K562 (cell line): ENCODE measurements at regions not wholly inside any gene's neighbourhood (a gene's known extent, or its start where the extent isn't known, plus 50 kb on each side); places are given as distances from the start of the nearest gene placed in this dataset.
A peak's percentile ranks its signal among the peaks of the same experiment; 100 is the strongest.

Source experiments
- ATAC-seq: fragments of 200-7000 bp; cut with Tn5 transposase; 3 replicates; pipeline ENCODE4 v1.9.1; 2020; ENCODE audit warnings: moderate library complexity
- BruUV-seq: library from RNA; stranded (reverse); fragments of 400-500 nt; replicated peaks from 2 replicates; lab custom pipeline; 2021; lab: Mats Ljungman, UMichigan
- CTCF ChIA-PET: fragments of 300-600 bp; formaldehyde crosslinking; extraction: SDS; loops from one replicate; lab custom pipeline; 2021; ENCODE audit warnings: low intra/inter-chr PET ratio; lab: Yijun Ruan, JAX
- POLR2A ChIA-PET: fragments of 300-600, 350-650 bp; sonication (Branson Sonifier 250); formaldehyde crosslinking; extraction: SDS; loops from one replicate; lab custom pipeline; 2021; ENCODE audit warnings: antibody characterized with exemption, inconsistent platforms; lab: Yijun Ruan, JAX
- DNase-seq, 4 experiments: peaks; one replicate each; pipeline versions ENCODE4 v3.0.0 to v3.0.0-alpha.2; 2011 to 2018; ENCODE audit warnings: low spot score in 3 of 4, mixed read lengths in 3 of 4; ENCODE audit errors: extremely low read depth in 1 of 4
- FAIRE-seq: peaks from 2 replicates; lab custom pipeline; 2011; peaks lifted over from hg19 to GRCh38; lab: Jason Lieb, UNC
- H2AFZ ChIP-seq: 2 replicates; pipeline ENCODE4 v1.6.0; 2011; ENCODE audit warnings: low read depth, low read length, control low read depth, inconsistent platforms
- H3K27ac ChIP-seq: fragments of 200-600 bp; 3 replicates; pipeline ENCODE4 v1.8.0; 2011; ENCODE audit warnings: low read depth, mild to moderate bottlenecking, control low read depth, inconsistent platforms, low read length, moderate library complexity, mixed read lengths; ENCODE audit errors: extremely low read depth
- H3K27me3 ChIP-seq, 2 experiments: fragments of 300-600 bp in 1 of 2; 2 replicates in 1 of 2; 3 replicates in 1 of 2; pipeline versions ENCODE4 v1.6.0 to v1.8.0; 2011; ENCODE audit warnings: inconsistent platforms in 2 of 2, low read length in 2 of 2, mild to moderate bottlenecking in 1 of 2, mixed read lengths in 1 of 2, moderate library complexity in 1 of 2; ENCODE audit not compliant: control insufficient read depth in 2 of 2, insufficient read depth in 2 of 2
- H3K36me3 ChIP-seq: fragments of 300-600 bp; 3 replicates; pipeline ENCODE4 v1.8.0; 2011; ENCODE audit warnings: mild to moderate bottlenecking, low read length, inconsistent platforms; ENCODE audit not compliant: control insufficient read depth, insufficient read depth
- H3K4me1 ChIP-seq, 2 experiments: fragments of 200-600 bp in 1 of 2; replicated peaks in 1 of 2; 2 replicates in 1 of 2; 3 replicates in 1 of 2; pipeline versions ENCODE4 v1.5.1 to v1.8.0; 2011; ENCODE audit warnings: inconsistent platforms in 2 of 2, low read length in 2 of 2, mild to moderate bottlenecking in 1 of 2, mixed read lengths in 1 of 2, moderate library complexity in 1 of 2; ENCODE audit not compliant: control insufficient read depth in 2 of 2, insufficient read depth in 2 of 2
- H3K4me2 ChIP-seq: 2 replicates; pipeline ENCODE4 v1.6.1; 2011; ENCODE audit warnings: low read length, control low read depth, inconsistent platforms, mixed read lengths; ENCODE audit not compliant: insufficient read depth
- H3K4me3 ChIP-seq: fragments of 200-600 bp; sonication (generic), shearing (Covaris generic); 2 replicates; pipeline ENCODE4 v1.5.1; 2016; ENCODE audit warnings: control low read depth, inconsistent platforms
- H3K79me2 ChIP-seq: fragments of 200-600 bp; 3 replicates; pipeline ENCODE4 v1.8.0; 2011; ENCODE audit warnings: low read length, inconsistent platforms; ENCODE audit not compliant: control insufficient read depth, insufficient read depth
- H3K9ac ChIP-seq, 2 experiments: 2 replicates each; pipeline versions ENCODE4 v1.6.0 to v1.6.1; 2011; ENCODE audit warnings: low read depth in 2 of 2, low read length in 2 of 2, control low read depth in 1 of 2, inconsistent platforms in 1 of 2, mild to moderate bottlenecking in 1 of 2, mixed read lengths in 1 of 2; ENCODE audit not compliant: insufficient read depth in 1 of 2
- H3K9me1 ChIP-seq: one replicate; pipeline ENCODE4 v1.6.0; 2011; ENCODE audit warnings: inconsistent platforms, mild to moderate bottlenecking, low read length, moderate library complexity; ENCODE audit not compliant: control insufficient read depth, insufficient read depth
- H3K9me3 ChIP-seq: replicated peaks from 2 replicates; pipeline ENCODE4 v1.5.1; 2011; ENCODE audit warnings: low read depth, low read length, inconsistent platforms; ENCODE audit not compliant: control insufficient read depth, insufficient read depth
- H4K20me1 ChIP-seq: replicated peaks from 2 replicates; pipeline ENCODE4 v1.6.1; 2011; ENCODE audit warnings: low read length, inconsistent platforms, mixed read lengths; ENCODE audit not compliant: control insufficient read depth, insufficient read depth
- BCLAF1 ChIP-seq, 2 experiments: fragments of 450-650 bp in 1 of 2; IDR thresholded peaks; 2 replicates each; pipeline ENCODE4 v1.6.1; 2011 to 2017; ENCODE audit warnings: low read depth in 2 of 2, antibody characterized with exemption in 1 of 2, borderline replicate concordance in 1 of 2, low read length in 1 of 2, mild to moderate bottlenecking in 1 of 2, mixed read lengths in 1 of 2; ENCODE audit not compliant: control insufficient read depth in 1 of 2
- CHCHD3 ChIP-seq: fragments of 250-450 bp; sonication (Bioruptor Pico); IDR thresholded peaks from 2 replicates; pipeline ENCODE4 v2.1.2; 2022; ENCODE audit warnings: mild to moderate bottlenecking
- E2F5 ChIP-seq: sonication (generic); formaldehyde crosslinking; IDR thresholded peaks from 2 replicates; pipeline ENCODE4 v1.8.0; 2022; ENCODE audit warnings: mild to moderate bottlenecking, missing genetic modification reagents
- FOXK1 ChIP-seq: sonication (generic); formaldehyde crosslinking; IDR thresholded peaks from 2 replicates; pipeline ENCODE4 v1.8.0; 2022; ENCODE audit warnings: missing genetic modification reagents, mild to moderate bottlenecking, borderline replicate concordance
- MAFK ChIP-seq: IDR thresholded peaks from 2 replicates; pipeline ENCODE4 v1.6.1; 2011; ENCODE audit warnings: low read length, improper control_type of control experiment
- RBM14 ChIP-seq: fragments of 200-400 bp; formaldehyde crosslinking; IDR thresholded peaks from 2 replicates; pipeline ENCODE4 v1.6.1; 2018; ENCODE audit warnings: low read depth, mild to moderate bottlenecking, low read length, moderate library complexity, borderline replicate concordance; ENCODE audit not compliant: insufficient read depth
- RFX1 ChIP-seq: fragments of 450-650 bp; IDR thresholded peaks from 2 replicates; pipeline ENCODE4 v1.6.1; 2016; ENCODE audit warnings: mild to moderate bottlenecking, moderate library complexity
- SAFB ChIP-seq: fragments of 200-400 bp; formaldehyde crosslinking; IDR thresholded peaks from 2 replicates; pipeline ENCODE4 v1.6.1; 2017; ENCODE audit warnings: low read depth, low read length, borderline replicate concordance
- SNIP1 ChIP-seq: fragments of 450-650 bp; IDR thresholded peaks from 2 replicates; pipeline ENCODE4 v1.7.1; 2017; ENCODE audit warnings: low read depth, mild to moderate bottlenecking
- SPI1 ChIP-seq: IDR thresholded peaks from 2 replicates; pipeline ENCODE4 v1.6.1; 2011; ENCODE audit warnings: low read depth, low read length, control low read depth, borderline replicate concordance
- ZKSCAN1 ChIP-seq: fragments of 150-350 bp; IDR thresholded peaks from 2 replicates; pipeline ENCODE4 v1.6.1; 2016; ENCODE audit warnings: low read depth, low read length
- ZNF354B ChIP-seq: fragments of 250-450 bp; sonication (Bioruptor Pico); IDR thresholded peaks from 2 replicates; pipeline ENCODE4 v1.4.0; 2020
- ZNF57 ChIP-seq: fragments of 450-650 bp; formaldehyde crosslinking; IDR thresholded peaks from 2 replicates; pipeline ENCODE4 v1.4.0; 2020; ENCODE audit warnings: mild to moderate bottlenecking, moderate library complexity
- ZNF717 ChIP-seq: fragments of 250-450 bp; sonication (Bioruptor Pico); IDR thresholded peaks from 2 replicates; pipeline ENCODE4 v1.5.0; 2021
- ZNF778 ChIP-seq: fragments of 450-650 bp; formaldehyde crosslinking; IDR thresholded peaks from 2 replicates; pipeline ENCODE4 v1.4.0; 2020; ENCODE audit warnings: mild to moderate bottlenecking, moderate library complexity
- ZZZ3 ChIP-seq: fragments of 450-650 bp; IDR thresholded peaks from 2 replicates; pipeline ENCODE4 v1.6.1; 2016; ENCODE audit warnings: antibody characterized with exemption, mild to moderate bottlenecking, moderate library complexity
- WGBS: fragments of 100-300 bp; shearing (Covaris generic); methylation state at CpG from one replicate; pipeline ENCODE4 v1.1.6; 2016; ENCODE audit warnings: low coverage, mixed read lengths; ENCODE audit not compliant: insufficient coverage; ENCODE audit errors: missing lambda C conversion rate; 5-methylcytosine and 5-hydroxymethylcytosine counted together
- in situ Hi-C: fragments of 300-500 bp; cut with MboI; formaldehyde crosslinking; loops from 4 replicates; pipeline ENCODE4 v1.15.0; 2018; ENCODE audit warnings: inconsistent platforms, mixed read lengths
- intact Hi-C: fragments of 100-400 bp; cut with micrococcal nuclease; formaldehyde crosslinking; loops from 2 replicates; pipeline ENCODE4 v1.14.2; 2022
- TF ChIP-seq, protein P1 (sequence below): sonication (generic); formaldehyde crosslinking; IDR thresholded peaks from 2 replicates; pipeline ENCODE4 v1.4.0; 2020; ENCODE audit warnings: mild to moderate bottlenecking, missing genetic modification reagents

DNA sequence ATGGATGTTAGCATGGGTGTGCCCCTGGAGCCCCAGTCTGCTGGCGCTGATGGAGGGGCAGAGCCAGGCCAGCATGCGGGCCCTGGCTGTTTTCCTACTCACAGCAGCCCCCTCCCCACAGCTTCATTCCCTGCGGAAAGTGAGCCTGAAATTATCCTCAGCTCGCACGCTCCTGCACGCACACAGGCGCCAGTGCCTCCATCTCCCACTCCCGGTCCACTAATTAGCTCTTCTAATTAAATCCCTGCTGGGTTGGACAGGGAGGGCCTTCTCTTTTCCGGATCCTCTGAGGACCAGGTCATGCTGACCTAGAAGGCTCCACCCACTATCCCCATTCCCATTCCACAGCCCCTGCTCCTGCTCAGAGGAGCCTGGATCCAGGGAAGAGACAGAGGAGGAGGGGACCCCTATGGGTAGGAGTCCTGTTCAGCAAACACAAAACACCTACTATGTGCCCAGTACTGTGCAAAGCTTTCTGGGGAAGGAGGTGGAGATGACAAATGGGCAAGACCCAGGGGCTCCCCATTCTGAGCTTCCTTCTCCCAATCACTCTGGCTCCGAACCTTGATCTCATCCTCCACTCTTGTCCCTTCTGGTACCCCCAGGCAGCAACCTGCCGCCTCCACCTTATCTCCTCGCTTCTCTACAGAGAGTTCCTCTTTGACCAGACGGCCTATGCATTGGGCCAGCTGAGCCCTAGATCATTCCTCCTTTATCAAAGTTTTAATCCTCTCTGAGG is 70.2 kb upstream of the CCDC167 start:
- Histone ChIP-seq H3K4me1 (peaks cover 0 to 15% of the 10 kb centered on the region in 2 experiments; a peak in 2 of 5 replicates), H3K27me3 (peaks cover 46 to 80% of the 10 kb centered on the region in 2 experiments), H3K79me2 (no peaks in the 10 kb centered on the region), H3K4me3 (no peak overlapping the region), H3K9ac (no peak overlapping the region), H3K27ac (no peak overlapping the region), H3K9me3 (no peaks in the 10 kb centered on the region), H3K4me2 (no peak overlapping the region), H3K9me1 (no peaks in the 10 kb centered on the region), H3K36me3 (no peaks in the 10 kb centered on the region), H4K20me1 (peaks cover 7% of the 10 kb centered on the region; the same call in 1 of the 2 replicates), H2AFZ (no peak overlapping the region)
- 4% methylated on average over 13 of the region's 13 CpGs for WGBS
- ChIA-PET POLR2A (interaction anchor here (0.6 to 1.5 kb wide), 4 partner anchors 11 to 176 kb away, joined by 3 read pairs; no protein-coding TSS in a partner anchor), CTCF (no interaction called here)
- no peak for ATAC-seq
- TF ChIP-seq ZNF354B (no peak), FOXK1 (CRISPR knock-in tag) (no peak), SAFB (no peak), ZNF717 (no peak), ZZZ3 (no peak), MAFK (no peak), RBM14 (no peak), ZKSCAN1 (peak; percentile 94), ZNF57 (CRISPR knock-in tag) (no peak), CHCHD3 (CRISPR knock-in tag) (no peak), BCLAF1 (IDR thresholded peaks at IDR 0.05; ENCODE audit: borderline replicate concordance in 1 of 2, control insufficient read depth in 1 of 2, low read depth in 2 of 2, low read length in 1 of 2) (no peak), SPI1 (peak; percentile 38; the same call in 1 of the 2 replicates), E2F5 (CRISPR knock-in tag) (no peak), ZNF778 (CRISPR knock-in tag) (no peak), SNIP1 (no peak), RFX1 (no peak)
- TF ChIP-seq, protein P1, sequence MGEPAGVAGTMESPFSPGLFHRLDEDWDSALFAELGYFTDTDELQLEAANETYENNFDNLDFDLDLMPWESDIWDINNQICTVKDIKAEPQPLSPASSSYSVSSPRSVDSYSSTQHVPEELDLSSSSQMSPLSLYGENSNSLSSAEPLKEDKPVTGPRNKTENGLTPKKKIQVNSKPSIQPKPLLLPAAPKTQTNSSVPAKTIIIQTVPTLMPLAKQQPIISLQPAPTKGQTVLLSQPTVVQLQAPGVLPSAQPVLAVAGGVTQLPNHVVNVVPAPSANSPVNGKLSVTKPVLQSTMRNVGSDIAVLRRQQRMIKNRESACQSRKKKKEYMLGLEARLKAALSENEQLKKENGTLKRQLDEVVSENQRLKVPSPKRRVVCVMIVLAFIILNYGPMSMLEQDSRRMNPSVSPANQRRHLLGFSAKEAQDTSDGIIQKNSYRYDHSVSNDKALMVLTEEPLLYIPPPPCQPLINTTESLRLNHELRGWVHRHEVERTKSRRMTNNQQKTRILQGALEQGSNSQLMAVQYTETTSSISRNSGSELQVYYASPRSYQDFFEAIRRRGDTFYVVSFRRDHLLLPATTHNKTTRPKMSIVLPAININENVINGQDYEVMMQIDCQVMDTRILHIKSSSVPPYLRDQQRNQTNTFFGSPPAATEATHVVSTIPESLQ (CRISPR knock-in tag), result no peak
- no TSS peak for BruUV-seq
- intact Hi-C loops, result no loop called here
- DNase-seq, result no peak
- in situ Hi-C loops, result loop anchor here (10.0 kb wide), 1 partner anchor 185 kb away; no protein-coding TSS in a partner anchor
- FAIRE-seq, result no peak
